Right lobe of liver (tissue), 6 donors: ENCODE measurements at regions not wholly inside any gene's neighbourhood (a gene's known extent, or its start where the extent isn't known, plus 50 kb on each side); places are given as distances from the start of the nearest gene placed in this dataset.
"Not testable (repeated sequence)": the region's sequence is repeated elsewhere in the genome, so short reads cannot be mapped to it uniquely, and the experiment has no call there.

Experiments used
- ATAC-seq, 4 donors: fragments of 200-7000 bp; cut with Tn5 transposase; one replicate each; pipeline ENCODE4 v1.9.1; 2020; ENCODE audit warnings: mild to moderate bottlenecking in 4 of 4, moderate library complexity in 4 of 4
- DNase-seq, 3 donors: peaks; one replicate each; pipeline ENCODE4 v3.0.0-alpha.2; 2020
- H3K27ac ChIP-seq, 3 donors: fragments of 200-600 bp; one replicate each; pipeline ENCODE4 v1.8.0; 2022
- H3K27me3 ChIP-seq, 2 donors: fragments of 200-600 bp; one replicate each; pipeline ENCODE4 v1.8.0; 2022
- H3K36me3 ChIP-seq, 4 donors: fragments of 200-600 bp; sonication (generic) in 1 of 4; one replicate each; pipeline versions ENCODE4 v1.5.1 to v1.8.0; 2017 to 2022; ENCODE audit warnings: control low read depth in 1 of 4
- H3K4me1 ChIP-seq, 4 donors: fragments of 200-600 bp; sonication (generic) in 1 of 4; one replicate each; pipeline versions ENCODE4 v1.5.1 to v1.8.0; 2017 to 2022; ENCODE audit warnings: control low read depth in 1 of 4
- H3K4me3 ChIP-seq, 3 donors: fragments of 200-600 bp; one replicate each; pipeline ENCODE4 v1.8.0; 2022
- H3K9me3 ChIP-seq, 4 donors: fragments of 200-600 bp; sonication (generic) in 1 of 4; one replicate each; pipeline versions ENCODE4 v1.5.1 to v1.8.0; 2017 to 2022; ENCODE audit warnings: control low read depth in 1 of 4
- CTCF ChIP-seq, 4 donors: fragments of 200-600 bp in 3 of 4; fragments of 450-650 bp in 1 of 4; IDR thresholded peaks; one replicate each; pipeline versions ENCODE4 v1.5.1 to v1.8.0; 2016 to 2022; ENCODE audit warnings: antibody characterized with exemption in 4 of 4, mild to moderate bottlenecking in 2 of 4
- POLR2A ChIP-seq: fragments of 450-650 bp; IDR thresholded peaks from one replicate; pipeline ENCODE4 v1.6.1; 2017; ENCODE audit warnings: antibody characterized with exemption, mild to moderate bottlenecking
- WGBS: methylation state at CpG from one replicate; pipeline ENCODE4 v1.1.6; 2018; ENCODE audit warnings: low coverage, low lambda C conversion rate; ENCODE audit not compliant: insufficient coverage; ENCODE audit errors: missing lambda C conversion rate; 5-methylcytosine and 5-hydroxymethylcytosine counted together
- intact Hi-C, 2 donors: fragments of 100-400 bp; cut with DNase I; formaldehyde crosslinking; loops; one replicate each; pipeline versions ENCODE4 v1.11.2 to v1.14.1; 2022
- donor health status: DM: no; HTN: yes; CAD: no.
- donor health status: DM: no; HTN: no; CAD: no.
- donor health status: DM: no; HTN: no; CAD: no.
- donor health status: DM: no; HTN: yes; CAD: no.
- donor health status: DM: no; HTN: yes; CAD: no.

- Histone ChIP-seq H3K4me3 (no peak overlapping the region), H3K27me3 (no peaks in the 10 kb centered on the region), H3K9me3 (no peaks in the 10 kb centered on the region), H3K4me1 (no peaks in the 10 kb centered on the region), H3K36me3 (no peaks in the 10 kb centered on the region), H3K27ac (no peak overlapping the region)
- ATAC-seq (no peak), DNase-seq (no peak)
- intact Hi-C loops, result no loop called here
- no peak for TF ChIP-seq CTCF (IDR thresholded peaks at IDR 0.05)
- TF ChIP-seq POLR2A, result no peak
- WGBS, result 11% methylated on average over 1 of the region's 1 CpG
Observed at GRCh38 chr4:106775636-106776035, 260.5 kb downstream of the DKK2 start.

DNA sequence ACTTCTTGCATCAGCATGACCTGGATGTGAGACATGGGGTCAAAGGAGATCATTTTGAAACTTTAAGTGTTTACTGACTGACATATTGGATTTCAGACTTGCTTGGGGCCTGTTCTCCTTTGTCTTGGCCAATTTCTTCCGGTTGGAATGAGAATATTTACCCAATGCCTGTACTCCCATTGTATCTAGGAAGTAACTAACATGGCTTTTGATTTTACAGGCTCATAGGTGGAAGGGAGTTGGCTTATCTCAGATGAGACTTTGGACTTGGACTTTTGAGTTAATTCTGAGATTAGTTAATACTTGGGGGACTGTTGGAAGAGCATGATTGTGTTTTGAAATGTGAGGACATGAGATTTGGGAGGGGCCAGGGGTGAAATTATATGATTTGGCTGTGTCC is 262.1 kb downstream of the DKK2 start:
- H3K27ac ChIP-seq, DNase-seq, H3K4me1 ChIP-seq, ATAC-seq, intact Hi-C loops, H3K9me3 ChIP-seq, H3K4me3 ChIP-seq, H3K36me3 ChIP-seq, H3K27me3 ChIP-seq: not testable (repeated sequence)
- 43% methylated on average over 1 of the region's 1 CpG for WGBS

DNA sequence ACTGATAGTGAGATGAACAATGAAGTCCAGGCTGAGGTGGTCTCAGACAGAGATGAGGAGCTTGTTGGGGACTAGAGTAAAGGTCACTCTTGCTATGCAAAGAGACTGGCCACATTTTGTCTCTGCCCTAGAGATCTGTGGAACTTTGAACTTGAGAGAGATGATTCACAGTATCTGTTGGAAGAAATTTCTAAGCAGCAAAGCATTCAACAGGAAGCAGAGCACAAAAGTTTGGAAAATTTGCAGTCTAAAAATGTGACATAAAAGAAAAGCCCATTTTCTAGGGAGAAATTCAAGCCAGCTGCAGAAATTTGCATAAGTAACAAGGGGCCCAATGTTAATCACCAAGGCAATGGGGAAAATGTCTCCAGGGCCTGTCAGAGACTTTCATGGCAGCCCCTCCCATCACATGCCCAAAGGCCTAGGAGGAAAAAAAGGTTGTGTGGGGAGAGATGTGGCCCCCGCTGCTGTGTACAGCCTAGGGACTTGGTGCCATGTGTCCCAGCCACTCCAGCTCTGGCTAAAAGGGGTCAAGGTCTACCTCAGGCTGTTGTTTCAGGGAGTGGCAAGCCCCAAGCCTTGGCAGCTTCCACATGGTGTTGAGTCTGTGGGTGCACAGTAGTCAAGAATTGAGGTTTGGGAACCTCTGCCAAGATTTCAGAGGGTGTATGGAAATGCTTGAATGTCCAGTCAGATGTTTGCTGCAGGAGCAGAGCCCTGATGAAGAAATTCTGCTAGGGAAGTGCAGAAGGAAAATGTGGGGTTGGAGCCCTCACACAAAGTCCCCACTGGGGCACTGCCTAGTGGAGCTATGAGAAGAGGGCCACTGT is 262.8 kb downstream of the DKK2 start:
- H3K27ac ChIP-seq, result no peak overlapping the region
- DNase-seq, result no peak
- TF ChIP-seq CTCF (IDR thresholded peaks at IDR 0.05) (no peak), POLR2A (no peak)
- intact Hi-C loops, result no loop called here
- no peak overlapping the region for H3K4me3 ChIP-seq
- ATAC-seq, result no peak
- H3K4me1 ChIP-seq, result no peaks in the 10 kb centered on the region
- no CpG with 5 or more reads among the region's 1 CpG for WGBS
- no peaks in the 10 kb centered on the region for H3K36me3 ChIP-seq
- H3K27me3 ChIP-seq, result no peaks in the 10 kb centered on the region
- no peaks in the 10 kb centered on the region for H3K9me3 ChIP-seq

- intact Hi-C loops, result no loop called here
- no peak overlapping the region for H3K27ac ChIP-seq
Observed at GRCh38 chr4:106767991-106768390, 268.1 kb downstream of the DKK2 start.

GRCh38 chr4:106766519-106766918 is 269.6 kb downstream of the DKK2 start:
- DNase-seq (no peak), ATAC-seq (no peak)
- Histone ChIP-seq H3K27me3 (no peaks in the 10 kb centered on the region), H3K27ac (no peak overlapping the region), H3K36me3 (no peaks in the 10 kb centered on the region), H3K9me3 (no peaks in the 10 kb centered on the region), H3K4me1 (no peaks in the 10 kb centered on the region), H3K4me3 (no peak overlapping the region)
- intact Hi-C loops, result no loop called here
- TF ChIP-seq POLR2A, result no peak
- no peak for TF ChIP-seq CTCF (IDR thresholded peaks at IDR 0.05)

More at GRCh38 chr4:106767991-106768390, 268.1 kb downstream of the DKK2 start:
- 33% methylated on average over 1 of the region's 2 CpGs for WGBS
- TF ChIP-seq CTCF (IDR thresholded peaks at IDR 0.05) (no peak), POLR2A (no peak)
- no peak for ATAC-seq
- H3K4me1 ChIP-seq, result no peaks in the 10 kb centered on the region
- no peaks in the 10 kb centered on the region for H3K27me3 ChIP-seq
- H3K36me3 ChIP-seq, result no peaks in the 10 kb centered on the region
- no peaks in the 10 kb centered on the region for H3K9me3 ChIP-seq
- no peak overlapping the region for H3K4me3 ChIP-seq
- DNase-seq, result no peak
